Effector CD4-positive, alpha-beta T cell (primary cell): ENCODE measurements at regions not wholly inside any gene's neighbourhood (a gene's known extent, or its start where the extent isn't known, plus 50 kb on each side); places are given as distances from the start of the nearest gene placed in this dataset.
"Not testable (repeated sequence)": the region's sequence is repeated elsewhere in the genome, so short reads cannot be mapped to it uniquely, and the experiment has no call there.

Experiments
- DNase-seq: peaks from one replicate; pipeline ENCODE4 v3.0.0-alpha.2; 2020

DNA sequence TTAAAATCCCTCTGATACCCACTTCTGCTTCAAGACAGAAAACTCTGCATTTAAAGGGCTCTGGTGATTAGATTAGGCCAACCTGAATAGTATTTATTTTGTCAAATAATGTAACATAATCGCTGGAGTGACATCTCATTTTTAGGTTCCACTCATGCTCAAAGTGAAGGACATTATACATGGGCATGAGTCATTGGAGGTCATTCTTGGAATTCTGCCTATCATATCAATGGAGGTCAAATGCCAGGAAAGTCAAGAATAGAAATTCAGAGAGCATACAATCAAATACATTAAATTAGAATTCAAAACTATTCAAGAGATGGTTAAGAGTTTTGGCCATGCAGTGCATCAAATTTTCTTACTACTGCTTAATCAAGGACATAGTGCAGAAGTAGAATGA is 50.8 kb upstream of the PRSS1 start:
- no peak for DNase-seq

DNA sequence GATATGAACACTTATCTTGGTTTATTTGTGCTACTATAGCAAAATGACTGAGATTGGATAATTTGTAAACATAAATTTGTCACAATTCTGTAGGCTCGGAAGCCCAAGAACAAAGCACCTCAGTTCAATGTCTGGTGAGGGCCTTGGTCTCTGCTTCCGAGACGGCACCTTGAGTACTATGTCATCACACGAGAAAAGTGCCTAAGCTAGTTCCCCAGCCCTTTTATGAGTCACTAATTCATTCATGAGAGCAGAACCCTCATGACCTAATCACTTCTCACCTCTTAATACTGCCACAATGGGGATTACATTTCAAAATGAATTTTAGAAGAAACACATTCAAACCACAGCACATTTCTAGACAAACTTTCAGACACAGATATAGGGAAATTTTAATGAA is 52.0 kb upstream of the PRSS1 start:
- DNase-seq = no peak

DNA sequence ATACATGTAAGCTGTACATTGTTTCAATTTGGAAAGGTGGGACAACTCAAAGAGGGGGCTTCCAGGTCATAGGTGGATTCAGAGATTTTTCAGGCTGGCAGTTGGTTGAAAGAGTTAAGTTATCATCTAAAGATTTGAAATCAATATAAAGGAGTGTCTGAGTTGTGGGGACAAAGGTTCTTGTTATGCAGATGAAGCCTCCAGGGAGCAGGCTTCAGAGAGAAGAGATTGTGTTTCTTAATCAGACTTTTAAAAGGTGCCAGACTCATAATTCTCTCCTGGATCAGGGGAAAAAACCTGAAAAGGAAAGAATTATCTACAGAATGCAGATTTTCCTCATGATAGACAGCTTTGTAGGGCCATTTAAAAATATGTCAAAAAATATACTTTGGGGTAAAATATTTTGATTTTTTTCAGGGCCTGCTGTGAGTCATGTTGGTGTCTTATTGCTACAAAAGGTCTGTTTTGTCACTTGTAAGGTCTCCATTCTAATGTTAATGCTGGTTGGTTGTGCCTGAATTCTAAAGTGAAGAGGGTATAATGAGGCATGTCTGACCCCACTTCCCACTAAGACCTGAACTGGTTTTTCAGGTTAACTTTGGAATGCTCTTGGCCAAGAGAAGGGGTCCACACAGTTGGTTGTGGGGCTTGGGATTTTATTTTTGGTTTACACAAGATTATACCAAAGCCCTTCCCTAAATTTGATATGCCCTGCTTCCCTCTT is 52.7 kb upstream of the PRSS1 start:
- DNase-seq = no peak

DNA sequence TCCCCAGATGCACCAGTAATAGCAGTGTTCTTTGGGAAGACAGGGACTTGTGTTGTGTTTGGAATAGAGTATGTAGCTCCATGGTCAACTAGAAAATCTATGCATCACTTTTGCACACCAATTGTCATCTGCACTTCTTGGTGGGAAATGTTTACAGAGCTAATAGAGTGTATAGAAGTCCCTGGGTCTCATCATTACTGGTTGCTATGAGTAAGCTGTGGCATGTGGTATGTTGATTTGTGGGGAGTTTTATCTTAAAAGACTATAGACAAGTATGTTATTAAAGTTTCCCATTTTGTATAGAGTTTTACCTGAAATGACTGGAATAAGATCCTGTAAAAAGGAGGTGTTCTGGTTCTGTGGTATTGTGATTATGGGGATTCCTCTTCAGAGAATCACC is 55.4 kb upstream of the PRSS1 start:
- no peak for DNase-seq

DNA sequence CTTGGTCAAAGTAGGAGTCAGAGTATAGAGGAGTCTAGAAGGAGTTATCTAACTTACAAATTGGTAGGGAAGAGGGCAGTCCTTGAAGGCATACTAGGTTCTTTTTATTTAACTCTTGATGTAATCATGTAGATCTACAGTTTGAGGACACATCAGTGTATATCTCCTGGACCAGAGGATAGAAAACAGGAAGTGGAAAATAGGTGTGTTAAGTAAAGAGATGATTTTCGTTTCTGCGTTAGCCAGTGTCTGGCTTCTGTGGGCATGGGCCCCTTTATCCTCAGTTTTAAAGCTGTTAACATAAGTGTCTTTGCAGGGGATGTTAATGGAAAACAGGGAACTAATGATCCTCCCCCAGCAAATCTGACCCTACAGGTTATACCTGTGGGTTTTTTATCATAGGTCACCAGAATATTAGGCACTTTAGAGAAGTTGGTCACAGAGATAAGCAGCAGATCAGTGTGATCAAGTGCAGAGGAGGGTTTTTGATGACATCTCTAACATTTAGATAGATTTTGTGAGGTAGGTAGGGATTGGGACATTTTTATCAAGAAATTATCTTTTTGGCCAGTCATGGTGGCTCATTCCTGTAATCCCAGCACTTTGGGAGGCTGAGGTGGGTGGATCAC is 58.6 kb upstream of the PRSS1 start:
- no peak for DNase-seq

DNA sequence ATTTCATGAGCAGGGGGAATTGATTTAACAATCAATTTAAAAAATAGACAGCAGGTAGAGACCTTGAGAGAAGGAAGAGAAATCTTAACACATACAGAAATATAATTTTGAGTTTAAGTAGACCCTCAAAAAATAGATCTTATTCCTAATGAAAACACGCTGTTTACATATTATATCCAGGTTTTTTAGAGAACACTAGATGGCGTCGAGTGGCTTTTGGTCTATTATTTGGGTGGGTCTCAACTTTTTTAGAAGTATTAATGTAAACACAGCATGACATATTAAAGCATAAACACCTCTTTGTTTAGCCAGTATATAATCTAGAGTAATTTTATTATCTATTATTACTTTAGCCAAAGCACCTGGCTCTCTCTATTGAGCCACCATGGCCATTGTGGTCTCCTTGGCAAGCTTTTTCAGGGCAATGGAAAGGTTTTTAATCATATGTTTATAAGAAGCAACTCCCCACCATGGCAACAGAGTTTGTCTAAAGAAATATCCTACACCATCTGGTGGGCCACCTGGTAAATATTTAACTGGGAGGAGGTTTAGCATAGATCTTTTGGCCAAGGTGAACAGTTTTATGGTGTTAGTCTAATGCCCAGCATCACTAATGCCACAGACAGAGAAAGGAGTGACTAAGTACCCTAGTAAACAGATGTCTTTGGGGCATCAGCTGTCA is 59.7 kb upstream of the PRSS1 start:
- DNase-seq = no peak

DNA sequence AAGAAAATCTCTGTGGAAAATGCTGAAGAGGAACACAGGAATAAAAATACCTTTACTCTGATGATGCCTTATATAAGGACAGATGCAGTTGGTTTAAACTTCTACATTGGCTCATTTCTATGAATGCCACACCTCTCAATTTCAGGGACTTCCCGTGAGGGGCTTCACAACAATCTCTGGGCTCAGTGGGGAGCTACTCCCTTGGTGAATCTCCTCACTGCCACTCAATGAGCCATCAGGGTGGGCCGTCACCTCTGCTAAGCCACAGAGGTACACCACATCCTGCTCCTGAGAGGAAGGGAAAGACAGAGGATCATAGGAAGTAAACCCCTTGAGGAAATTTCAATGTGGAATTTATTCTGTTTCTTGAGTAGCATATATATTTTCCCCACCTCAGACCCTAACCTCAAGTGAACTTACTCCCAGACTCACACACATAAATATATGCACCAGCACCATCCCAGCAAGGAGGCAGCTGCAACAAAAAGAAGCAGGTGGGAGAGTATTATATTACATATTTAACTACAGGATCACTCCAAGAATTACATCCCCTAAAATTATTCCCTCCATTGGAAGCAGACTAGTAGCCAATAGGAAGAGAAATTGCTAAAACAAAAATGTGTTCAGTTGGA is 63.3 kb upstream of the PRSS1 start:
- DNase-seq = no peak

DNA sequence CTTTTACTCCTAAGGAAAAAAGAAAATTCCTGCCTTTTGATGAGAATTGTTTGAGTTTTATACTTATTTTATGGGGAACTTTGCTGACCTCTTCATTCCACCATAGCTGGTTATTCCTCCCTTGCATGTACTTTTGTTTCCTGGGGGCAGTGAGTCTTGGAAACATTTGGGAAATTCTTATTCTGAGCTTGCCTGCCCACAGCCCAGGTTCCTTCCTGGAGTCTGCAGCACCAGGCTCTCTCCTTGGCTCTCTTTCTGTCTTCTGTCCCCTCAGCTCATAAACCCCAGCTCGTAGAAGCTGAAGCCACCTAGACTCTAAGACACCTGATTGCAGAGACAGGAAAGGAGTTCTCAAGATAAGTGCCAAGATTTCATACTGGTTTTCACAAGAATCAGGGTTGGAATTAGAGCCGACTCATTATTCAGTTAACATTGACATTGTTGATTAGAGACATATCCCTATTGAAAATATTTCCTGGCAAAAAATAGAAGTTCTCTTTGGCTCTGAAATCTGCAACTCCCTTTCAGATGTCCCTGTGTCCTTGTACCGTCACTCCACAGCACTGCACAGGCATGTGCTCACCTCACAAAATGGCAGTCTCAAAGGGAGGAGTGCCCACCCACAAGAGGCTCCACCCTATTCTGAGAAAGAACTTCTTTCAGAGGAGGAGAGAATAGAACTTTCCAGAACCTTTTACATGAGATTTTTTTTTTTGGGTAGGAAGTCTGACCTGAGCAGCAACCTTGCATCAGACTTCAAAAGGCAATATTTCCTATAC is 67.8 kb upstream of the PRSS1 start:
- no peak for DNase-seq

DNA sequence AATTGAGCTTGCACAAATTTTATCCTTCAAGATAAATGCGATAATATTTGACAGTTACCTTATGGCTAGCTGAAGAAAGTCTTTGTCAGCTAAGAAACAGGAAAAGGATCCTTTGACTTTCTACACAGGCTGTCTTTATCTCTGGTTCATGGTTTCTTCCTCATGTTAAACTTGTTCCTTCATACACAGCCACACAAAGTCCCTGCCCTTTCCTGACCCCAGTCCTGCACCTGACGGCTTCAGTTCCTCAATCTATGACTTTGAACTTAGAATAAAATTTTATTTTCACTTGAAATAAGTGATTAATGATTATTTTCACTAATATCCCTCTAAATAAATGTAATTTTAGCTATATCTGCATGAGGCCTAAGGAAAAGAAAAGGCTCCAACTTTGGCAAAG is 77.8 kb upstream of the PRSS1 start:
- DNase-seq = no peak

DNA sequence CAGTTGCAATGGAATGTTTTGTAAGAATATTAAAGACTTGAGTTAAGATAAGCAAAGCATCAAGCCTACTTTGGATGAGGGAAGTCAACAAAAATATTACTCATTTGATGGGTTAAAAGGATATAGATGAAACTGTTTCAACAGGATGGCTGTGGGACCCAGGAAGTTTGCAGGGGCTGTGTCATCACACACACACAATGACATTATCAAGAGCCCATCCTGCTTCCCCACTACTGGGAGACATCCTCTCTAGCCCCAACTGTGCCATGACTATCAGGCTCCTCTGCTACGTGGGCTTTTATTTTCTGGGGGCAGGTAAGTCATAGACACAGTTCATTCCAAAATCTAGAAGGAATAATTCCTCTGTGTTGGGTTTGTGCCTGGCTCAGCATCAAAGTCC is 78.8 kb upstream of the PRSS1 start:
- no peak for DNase-seq

DNA sequence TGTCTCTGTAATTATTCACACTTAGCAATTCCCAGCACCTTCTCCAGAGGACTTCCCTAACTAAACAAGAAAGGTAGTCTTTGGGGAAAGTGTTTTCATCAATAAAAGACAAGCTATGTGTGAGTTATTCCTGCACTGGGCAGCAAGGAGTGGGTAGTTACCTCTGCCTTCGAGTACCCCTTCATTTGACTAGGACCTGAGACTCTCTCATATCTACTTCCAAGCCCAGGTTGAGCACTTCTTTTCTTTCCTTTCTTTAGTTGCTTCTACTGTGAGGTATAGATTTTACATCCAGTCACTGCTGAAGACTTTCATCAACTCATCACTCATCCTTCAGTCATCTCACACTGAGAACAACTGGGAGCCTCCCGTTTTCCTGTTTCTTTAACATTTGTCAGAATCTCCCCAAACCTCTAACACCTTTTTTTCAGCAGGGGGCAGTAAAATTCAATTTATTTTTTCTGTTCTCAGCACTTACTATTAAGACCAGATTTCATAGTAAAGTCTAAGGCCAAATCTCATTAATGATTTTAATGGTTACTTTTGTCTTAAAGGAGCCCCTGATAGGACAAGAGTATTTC is 80.1 kb upstream of the PRSS1 start:
- no peak for DNase-seq

DNA sequence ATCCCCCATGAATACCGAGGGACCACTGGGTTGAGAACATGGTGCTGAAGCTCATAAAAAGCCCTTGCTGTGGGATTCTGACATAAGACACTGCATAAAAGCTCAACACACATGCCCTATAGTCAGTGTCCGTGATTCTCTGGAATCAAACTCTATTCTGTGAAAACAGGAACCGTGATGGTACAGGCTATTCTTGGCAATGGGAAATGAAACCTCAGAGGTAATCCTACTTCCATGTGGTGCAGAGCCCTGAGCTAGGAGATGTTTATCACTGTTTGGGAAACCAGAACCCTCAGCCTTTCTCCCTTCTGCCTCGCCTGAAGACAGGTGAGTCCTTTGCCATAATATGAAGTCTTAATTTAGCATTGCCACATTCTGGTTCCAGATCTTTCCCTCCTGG is 80.8 kb upstream of the PRSS1 start:
- no peak for DNase-seq

DNA sequence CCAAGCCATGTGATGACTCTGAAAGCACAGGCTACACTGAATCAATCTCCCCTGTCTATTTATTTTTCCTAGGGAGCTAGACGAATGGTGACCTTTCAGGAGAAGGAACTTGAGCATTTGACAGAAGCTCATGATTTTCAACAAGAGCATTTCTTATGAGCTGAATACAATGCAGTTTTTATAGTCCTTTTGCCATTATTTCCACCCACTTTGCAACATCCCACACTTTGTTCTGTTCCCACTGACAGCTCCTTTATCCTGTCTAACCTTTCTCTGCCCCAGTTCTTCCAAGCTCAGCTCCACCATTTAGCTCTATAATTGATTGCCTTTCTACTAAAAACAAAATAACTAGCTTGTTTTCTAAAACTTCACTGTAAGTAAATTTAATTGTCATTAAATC is 91.9 kb upstream of the PRSS1 start:
- no peak for DNase-seq

DNA sequence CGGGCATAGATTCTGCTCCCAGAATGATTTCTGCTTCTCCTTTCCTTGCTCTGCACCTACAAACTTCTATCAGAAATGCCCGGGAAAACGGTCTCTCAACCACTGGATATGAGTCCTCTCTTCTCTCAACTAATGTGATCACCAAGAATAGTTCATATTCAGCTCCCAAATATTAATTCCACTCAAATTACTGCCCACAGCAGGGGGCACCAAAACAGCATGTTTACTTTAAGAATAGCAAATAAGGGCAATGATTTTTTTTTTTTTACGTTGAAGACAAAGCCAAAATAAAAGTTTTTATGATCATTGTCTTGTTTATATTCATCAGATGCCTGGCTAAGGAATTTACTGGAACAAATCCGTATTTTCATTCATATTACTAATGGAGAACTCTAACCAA is 94.9 kb upstream of the PRSS1 start:
- DNase-seq = no peak

DNA sequence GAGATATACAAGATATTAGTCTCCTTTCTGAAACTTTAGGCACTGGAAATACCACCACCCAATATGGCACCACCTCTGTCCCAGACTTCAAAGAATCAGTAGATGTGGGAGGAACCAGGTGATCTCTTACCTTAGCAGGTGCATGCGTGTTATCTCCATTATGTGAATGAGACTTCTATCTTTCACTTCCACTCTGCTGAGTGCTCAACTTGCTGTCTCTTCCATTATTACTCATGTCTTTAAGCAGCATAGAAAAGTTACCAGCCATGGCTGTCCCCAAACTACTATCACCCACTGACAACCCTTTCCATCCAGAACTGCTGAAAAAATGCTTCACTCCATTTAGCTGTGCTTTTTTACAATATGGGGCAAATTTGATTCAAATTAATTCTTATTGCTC is 101.5 kb upstream of the PRSS1 start:
- no peak for DNase-seq

DNA sequence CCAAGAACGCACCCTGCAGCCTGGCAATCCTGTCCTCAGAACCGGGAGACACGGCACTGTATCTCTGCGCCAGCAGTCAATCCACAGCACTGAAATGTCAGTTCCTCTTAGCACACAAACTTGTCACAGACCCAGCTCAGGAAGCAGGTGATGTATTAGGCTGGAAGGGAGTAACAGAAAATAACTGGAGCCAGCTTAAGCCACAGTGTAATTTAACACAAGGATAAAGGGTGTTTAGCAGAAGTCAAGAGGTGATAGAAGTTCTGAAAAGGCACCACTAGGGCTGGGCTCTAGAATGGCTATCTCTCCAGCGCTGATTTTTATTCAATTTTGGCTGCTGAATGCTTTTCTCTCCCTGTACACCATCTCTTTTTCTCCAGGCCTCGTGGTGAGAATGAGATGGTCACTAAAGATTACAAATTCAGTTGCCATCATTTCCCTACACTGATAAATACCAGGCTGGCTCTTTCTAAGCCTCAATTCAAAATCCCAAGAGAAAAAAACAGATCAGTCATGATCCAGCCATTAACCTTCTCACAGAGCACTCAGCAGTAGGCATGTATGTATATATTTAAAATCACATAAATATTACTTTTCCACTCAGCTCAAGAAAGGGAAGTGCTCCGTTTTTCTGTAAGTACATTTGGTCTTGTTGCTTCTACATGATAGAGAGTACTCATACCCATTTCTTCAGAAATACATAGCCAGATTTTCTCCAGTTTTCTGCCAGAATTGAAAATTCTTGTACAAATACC is 102.7 kb upstream of the PRSS1 start:
- DNase-seq = no peak

DNA sequence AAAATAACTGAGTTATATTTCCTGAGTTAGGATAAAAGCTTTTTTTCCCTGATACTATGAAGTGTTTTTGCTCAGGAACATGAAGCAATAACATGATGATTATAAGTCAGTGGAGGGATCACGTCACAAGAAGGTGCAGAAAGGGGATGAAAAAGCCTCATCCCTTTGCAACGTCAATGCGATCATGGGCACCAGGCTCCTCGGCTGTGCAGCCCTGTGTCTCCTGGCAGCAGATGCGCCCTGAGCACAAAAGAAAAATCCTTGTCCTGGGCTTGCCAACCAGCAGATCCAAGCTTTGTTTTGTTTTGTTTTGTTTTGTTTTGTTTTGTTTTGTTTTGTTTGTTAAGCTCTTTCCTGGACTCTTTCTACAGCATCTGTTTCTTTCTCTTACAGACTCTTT is 103.5 kb upstream of the PRSS1 start:
- no peak for DNase-seq

DNA sequence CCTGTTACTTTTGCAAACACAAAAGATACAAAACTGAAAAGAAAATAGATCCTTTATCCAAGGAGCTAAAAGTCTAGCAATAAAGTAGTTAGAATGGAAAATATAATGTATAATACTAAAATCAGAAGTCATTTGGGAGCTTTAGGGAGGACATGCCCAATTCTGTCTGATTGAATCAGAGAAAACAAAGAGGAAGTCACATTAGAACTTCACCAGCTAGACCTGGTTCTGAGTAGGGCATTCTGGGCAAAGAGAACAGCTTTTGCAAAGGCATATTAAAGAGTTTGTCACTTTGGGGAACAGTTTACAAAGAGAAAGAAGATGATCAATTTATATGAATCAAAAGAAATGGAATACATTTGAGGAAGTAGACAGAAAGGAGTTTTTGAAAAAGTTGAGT is 107.0 kb upstream of the PRSS1 start:
- DNase-seq = no peak

DNA sequence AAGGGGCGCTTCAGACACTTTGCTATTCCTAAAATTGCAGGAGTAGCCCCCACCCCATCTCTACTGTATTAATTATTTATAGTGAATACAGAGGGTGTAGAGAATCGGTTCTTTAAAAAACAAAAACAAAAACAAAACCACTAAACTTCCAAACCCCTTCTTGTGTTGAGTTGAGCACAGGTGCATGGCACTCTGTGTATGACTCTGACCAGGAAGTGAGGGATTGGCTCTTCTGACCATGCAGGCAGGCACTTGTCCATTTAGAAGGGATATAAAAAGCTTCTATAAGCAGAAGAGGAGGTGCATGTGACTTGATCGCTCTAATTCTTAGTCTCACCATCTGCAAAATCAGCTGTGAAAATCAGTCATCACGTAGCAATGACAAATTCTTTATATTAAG is 108.0 kb upstream of the PRSS1 start:
- DNase-seq = not testable (repeated sequence)

DNA sequence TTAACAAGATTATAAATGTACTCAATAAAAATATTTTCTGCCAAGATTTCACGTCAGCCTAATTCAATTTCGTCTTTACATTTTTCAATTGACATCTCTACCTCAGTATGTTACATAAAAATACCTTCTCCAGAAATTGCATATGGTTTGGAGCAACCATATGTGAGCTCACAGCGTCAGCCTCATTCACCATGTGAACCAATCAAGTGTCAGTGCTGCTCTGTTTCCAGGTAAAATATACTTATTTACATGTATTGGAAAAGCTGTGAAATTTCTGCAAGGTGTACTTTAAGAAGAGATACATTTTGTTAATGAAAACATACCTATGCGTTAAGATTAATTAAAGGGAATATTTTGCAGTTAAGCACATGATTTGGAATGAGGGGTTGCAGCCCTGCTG is 110.7 kb upstream of the PRSS1 start:
- DNase-seq = no peak

DNA sequence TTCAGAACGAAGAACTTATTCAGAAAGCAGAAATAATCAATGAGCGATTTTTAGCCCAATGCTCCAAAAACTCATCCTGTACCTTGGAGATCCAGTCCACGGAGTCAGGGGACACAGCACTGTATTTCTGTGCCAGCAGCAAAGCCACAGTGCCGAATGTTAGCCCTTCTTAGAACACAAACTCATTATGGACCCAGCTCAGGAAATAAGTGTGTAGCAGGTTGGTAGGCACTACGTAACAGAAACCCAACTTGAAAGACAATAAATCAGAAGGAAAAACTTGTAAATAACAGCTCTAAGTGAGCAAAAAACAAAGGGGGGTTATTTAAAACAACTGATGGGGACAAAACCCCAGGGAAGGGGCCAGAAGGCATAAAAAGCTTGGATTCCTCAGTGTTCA is 112.0 kb upstream of the PRSS1 start:
- no peak for DNase-seq

DNA sequence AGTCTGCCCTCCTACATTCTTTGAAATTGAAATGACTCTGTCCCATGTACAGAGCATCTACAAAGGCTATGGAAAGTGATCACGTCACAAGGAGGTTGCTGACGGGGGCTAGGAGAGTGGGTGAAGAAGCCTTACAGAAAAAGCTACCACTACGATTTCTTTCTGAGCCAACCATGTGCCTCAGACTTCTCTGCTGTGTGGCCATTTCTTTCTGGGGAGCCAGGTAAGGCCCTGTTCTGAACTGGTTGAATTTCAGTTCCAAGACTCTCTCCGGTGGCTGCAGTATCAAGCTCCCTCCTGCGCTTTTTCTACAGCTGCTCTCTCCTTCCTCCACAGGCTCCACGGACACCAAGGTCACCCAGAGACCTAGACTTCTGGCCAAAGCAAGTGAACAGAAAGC is 112.5 kb upstream of the PRSS1 start:
- peak; percentile 25 for DNase-seq
